ENCODE measurements at regions not wholly inside any gene's neighbourhood (a gene's known extent, or its start where the extent isn't known, plus 50 kb on each side); places are given as distances from the start of the nearest gene placed in this dataset.

DNA sequence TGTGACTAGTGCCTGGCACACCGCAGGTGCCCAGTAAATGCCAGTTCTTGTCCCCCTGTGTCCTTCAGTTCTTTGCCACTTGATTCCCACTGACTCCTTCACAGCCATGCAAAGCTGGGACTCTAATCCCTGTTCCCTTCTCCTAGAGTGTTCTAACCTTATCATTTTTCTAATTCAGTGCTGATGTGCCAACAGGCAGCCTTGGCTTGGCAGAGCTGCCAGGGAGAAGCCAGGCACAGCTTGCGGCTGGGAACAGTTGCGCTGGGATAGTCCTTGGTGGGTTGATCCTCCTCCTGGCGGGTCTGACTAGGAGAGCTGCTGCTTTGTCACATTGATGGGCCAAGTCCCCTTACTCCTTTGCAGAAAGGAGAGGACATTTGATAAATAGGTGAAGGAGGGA is 654.2 kb downstream of the HS3ST4 start (continued):
- no peak for TF ChIP-seq ZBTB40 (IDR thresholded peaks at IDR 0.05; ENCODE audit: borderline replicate concordance)
- no peak for TF ChIP-seq IKZF2 (IDR thresholded peaks at IDR 0.05)
- TF ChIP-seq CREM (IDR thresholded peaks at IDR 0.05; ENCODE audit: low read depth), result no peak
- TF ChIP-seq TBL1XR1 (IDR thresholded peaks at IDR 0.05; ENCODE audit: low read depth, low read length), result no peak

DNA sequence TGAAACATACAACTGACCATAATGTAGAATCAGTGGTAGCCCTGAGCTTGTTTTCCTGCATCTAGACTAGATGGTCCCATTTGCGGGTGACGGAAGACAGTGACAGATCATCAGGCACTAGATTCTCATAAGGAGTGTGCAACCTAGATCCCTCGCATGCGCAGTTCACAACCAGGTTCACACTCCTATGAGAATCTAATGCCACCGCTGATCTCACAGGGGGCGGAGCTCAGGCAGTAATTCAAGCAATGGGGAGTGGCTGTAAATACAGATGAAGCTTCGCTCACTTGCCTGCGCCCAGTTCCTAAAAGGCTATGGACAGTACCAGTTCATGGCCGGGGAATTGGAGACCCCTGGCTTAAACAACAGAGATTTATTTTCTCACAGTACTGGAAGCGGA is 656.3 kb downstream of the HS3ST4 start:
- RAD21 ChIA-PET (ENCODE audit: unreplicated experiment), result no interaction called here
- FAIRE-seq (no peak), DNase-seq (ENCODE audit: low read depth, low spot score) (no peak), ATAC-seq (no peak)
- Histone ChIP-seq H3K9ac (ENCODE audit: control insufficient read depth, insufficient read depth, low read length) (no peak overlapping the region), H3K4me1 (ENCODE audit: control insufficient read depth, insufficient read depth, low read length) (no peaks in the 10 kb centered on the region), H3K79me2 (ENCODE audit: control insufficient read depth, insufficient read depth, low read length) (no peaks in the 10 kb centered on the region), H3K4me3 (no peak overlapping the region), H3K36me3 (ENCODE audit: control insufficient read depth in 2 of 2, insufficient read depth in 2 of 2, low read length in 1 of 2) (no peaks in the 10 kb centered on the region), H3K27me3 (replicated peaks in 1 of 2; ENCODE audit: control insufficient read depth in 2 of 2, insufficient read depth in 2 of 2, low read length in 1 of 2) (no peaks in the 10 kb centered on the region), H3K9me3 (replicated peaks; ENCODE audit: control insufficient read depth, insufficient read depth, low read length) (no peaks in the 10 kb centered on the region), H3K4me2 (ENCODE audit: control insufficient read depth, insufficient read depth) (no peak overlapping the region), H3K27ac (ENCODE audit: control insufficient read depth, insufficient read depth) (no peak overlapping the region), H4K20me1 (ENCODE audit: control insufficient read depth, insufficient read depth) (no peaks in the 10 kb centered on the region), H2AFZ (ENCODE audit: control insufficient read depth, low read depth, low read length) (no peak overlapping the region)
- CTCF ChIA-PET, result no interaction called here
- in situ Hi-C loops (cut with MboI) (no loop called here), intact Hi-C loops (cut with micrococcal nuclease; ENCODE audit: unreplicated experiment) (no loop called here)
- WGBS (ENCODE audit: insufficient coverage, insufficient replicate concordance, low lambda C conversion rate, missing lambda C conversion rate), result 81% methylated on average over 10 of the region's 10 CpGs
- SMC1A ChIA-PET (ENCODE audit: uncharacterized antibody, unreplicated experiment), result no interaction called here
- POLR2A ChIA-PET, result no interaction called here
- TF ChIP-seq ATF7 (IDR thresholded peaks at IDR 0.05; ENCODE audit: low read depth) (no peak), KAT2A (conservative IDR thresholded peaks at IDR 0.05; ENCODE audit: control insufficient read depth, low read depth, low read length) (no peak), NFYA (IDR thresholded peaks at IDR 0.05; ENCODE audit: borderline replicate concordance, low read depth, low read length) (no peak), ELK1 (IDR thresholded peaks at IDR 0.05; ENCODE audit: low read depth, low read length) (no peak), SMARCA5 (IDR thresholded peaks at IDR 0.05) (no peak)
- TF ChIP-seq, protein P1, sequence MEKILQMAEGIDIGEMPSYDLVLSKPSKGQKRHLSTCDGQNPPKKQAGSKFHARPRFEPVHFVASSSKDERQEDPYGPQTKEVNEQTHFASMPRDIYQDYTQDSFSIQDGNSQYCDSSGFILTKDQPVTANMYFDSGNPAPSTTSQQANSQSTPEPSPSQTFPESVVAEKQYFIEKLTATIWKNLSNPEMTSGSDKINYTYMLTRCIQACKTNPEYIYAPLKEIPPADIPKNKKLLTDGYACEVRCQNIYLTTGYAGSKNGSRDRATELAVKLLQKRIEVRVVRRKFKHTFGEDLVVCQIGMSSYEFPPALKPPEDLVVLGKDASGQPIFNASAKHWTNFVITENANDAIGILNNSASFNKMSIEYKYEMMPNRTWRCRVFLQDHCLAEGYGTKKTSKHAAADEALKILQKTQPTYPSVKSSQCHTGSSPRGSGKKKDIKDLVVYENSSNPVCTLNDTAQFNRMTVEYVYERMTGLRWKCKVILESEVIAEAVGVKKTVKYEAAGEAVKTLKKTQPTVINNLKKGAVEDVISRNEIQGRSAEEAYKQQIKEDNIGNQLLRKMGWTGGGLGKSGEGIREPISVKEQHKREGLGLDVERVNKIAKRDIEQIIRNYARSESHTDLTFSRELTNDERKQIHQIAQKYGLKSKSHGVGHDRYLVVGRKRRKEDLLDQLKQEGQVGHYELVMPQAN (conservative IDR thresholded peaks at IDR 0.05), result no peak
- no TSS peak for BruUV-seq (replicated peaks)

All from GM12878 (cell line).